Right lobe of liver (tissue), 6 donors: ENCODE measurements at regions not wholly inside any gene's neighbourhood (a gene's known extent, or its start where the extent isn't known, plus 50 kb on each side); places are given as distances from the start of the nearest gene placed in this dataset.

Source experiments
- ATAC-seq, 4 donors: fragments of 200-7000 bp; cut with Tn5 transposase; one replicate each; pipeline ENCODE4 v1.9.1; 2020; ENCODE audit warnings: mild to moderate bottlenecking in 4 of 4, moderate library complexity in 4 of 4
- DNase-seq, 3 donors: peaks; one replicate each; pipeline ENCODE4 v3.0.0-alpha.2; 2020
- H3K27ac ChIP-seq, 3 donors: fragments of 200-600 bp; one replicate each; pipeline ENCODE4 v1.8.0; 2022
- H3K27me3 ChIP-seq, 2 donors: fragments of 200-600 bp; one replicate each; pipeline ENCODE4 v1.8.0; 2022
- H3K36me3 ChIP-seq, 4 donors: fragments of 200-600 bp; sonication (generic) in 1 of 4; one replicate each; pipeline versions ENCODE4 v1.5.1 to v1.8.0; 2017 to 2022; ENCODE audit warnings: control low read depth in 1 of 4
- H3K4me1 ChIP-seq, 4 donors: fragments of 200-600 bp; sonication (generic) in 1 of 4; one replicate each; pipeline versions ENCODE4 v1.5.1 to v1.8.0; 2017 to 2022; ENCODE audit warnings: control low read depth in 1 of 4
- H3K4me3 ChIP-seq, 3 donors: fragments of 200-600 bp; one replicate each; pipeline ENCODE4 v1.8.0; 2022
- H3K9me3 ChIP-seq, 4 donors: fragments of 200-600 bp; sonication (generic) in 1 of 4; one replicate each; pipeline versions ENCODE4 v1.5.1 to v1.8.0; 2017 to 2022; ENCODE audit warnings: control low read depth in 1 of 4
- POLR2A ChIP-seq: fragments of 450-650 bp; IDR thresholded peaks from one replicate; pipeline ENCODE4 v1.6.1; 2017; ENCODE audit warnings: antibody characterized with exemption, mild to moderate bottlenecking
- WGBS: methylation state at CpG from one replicate; pipeline ENCODE4 v1.1.6; 2018; ENCODE audit warnings: low coverage, low lambda C conversion rate; ENCODE audit not compliant: insufficient coverage; ENCODE audit errors: missing lambda C conversion rate; 5-methylcytosine and 5-hydroxymethylcytosine counted together
- intact Hi-C, 2 donors: fragments of 100-400 bp; cut with DNase I; formaldehyde crosslinking; loops; one replicate each; pipeline versions ENCODE4 v1.11.2 to v1.14.1; 2022
- TF ChIP-seq, protein P1 (sequence below), 4 donors: fragments of 200-600 bp in 3 of 4; fragments of 450-650 bp in 1 of 4; IDR thresholded peaks; one replicate each; pipeline versions ENCODE4 v1.5.1 to v1.8.0; 2016 to 2022; ENCODE audit warnings: antibody characterized with exemption in 4 of 4, mild to moderate bottlenecking in 2 of 4
- donor health status: DM: no; HTN: yes; CAD: no.
- donor health status: DM: no; HTN: no; CAD: no.
- donor health status: DM: no; HTN: no; CAD: no.
- donor health status: DM: no; HTN: yes; CAD: no.
- donor health status: DM: no; HTN: yes; CAD: no.

DNA sequence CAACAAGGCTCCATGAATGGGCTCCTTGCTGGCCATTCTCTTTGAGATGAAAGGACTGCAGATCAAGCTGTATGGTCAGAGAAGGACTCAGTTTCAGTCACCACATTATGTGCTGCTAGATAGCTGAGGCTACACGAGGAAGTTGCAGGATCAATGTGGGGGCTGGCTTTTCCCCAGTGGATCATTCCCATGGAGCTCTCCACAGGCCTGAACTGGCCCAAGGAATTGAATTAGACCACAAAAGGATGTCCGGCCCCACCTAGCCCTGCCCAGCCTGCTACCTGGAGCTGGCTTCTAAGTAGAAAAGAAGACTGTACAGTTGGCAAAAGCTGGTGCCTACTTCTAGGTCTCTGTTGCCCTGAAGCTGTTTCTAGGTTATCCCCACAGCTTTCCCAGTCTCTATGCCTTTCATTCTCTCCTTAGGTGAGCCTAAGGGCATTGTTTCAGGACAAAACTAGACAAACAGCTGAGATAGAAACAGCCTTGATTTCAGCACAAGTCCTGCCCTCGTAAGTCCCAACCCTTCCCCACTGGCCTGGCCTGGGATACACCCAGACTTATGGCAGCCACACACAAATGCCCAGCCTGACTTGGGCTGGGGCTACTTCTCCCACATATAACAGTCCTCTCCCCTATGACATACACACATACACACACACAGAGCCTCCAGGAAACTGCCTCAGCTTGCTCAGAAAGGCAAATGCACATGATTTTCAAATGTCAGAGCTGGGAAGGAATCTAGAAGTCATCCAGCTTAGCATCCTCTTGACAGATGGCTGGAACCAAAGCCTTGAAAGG is 129.1 kb upstream of the NCAM1 start:
- Histone ChIP-seq H3K27ac (no peak overlapping the region), H3K4me3 (no peak overlapping the region), H3K9me3 (no peaks in the 10 kb centered on the region), H3K36me3 (no peaks in the 10 kb centered on the region), H3K4me1 (peaks cover 0 to 4% (median 0%) of the 10 kb centered on the region in 4 donors), H3K27me3 (no peaks in the 10 kb centered on the region)
- WGBS, result 75% methylated on average over 2 of the region's 3 CpGs
- no peak for DNase-seq
- intact Hi-C loops, result no loop called here
- ATAC-seq, result no peak
- TF ChIP-seq, protein P1, sequence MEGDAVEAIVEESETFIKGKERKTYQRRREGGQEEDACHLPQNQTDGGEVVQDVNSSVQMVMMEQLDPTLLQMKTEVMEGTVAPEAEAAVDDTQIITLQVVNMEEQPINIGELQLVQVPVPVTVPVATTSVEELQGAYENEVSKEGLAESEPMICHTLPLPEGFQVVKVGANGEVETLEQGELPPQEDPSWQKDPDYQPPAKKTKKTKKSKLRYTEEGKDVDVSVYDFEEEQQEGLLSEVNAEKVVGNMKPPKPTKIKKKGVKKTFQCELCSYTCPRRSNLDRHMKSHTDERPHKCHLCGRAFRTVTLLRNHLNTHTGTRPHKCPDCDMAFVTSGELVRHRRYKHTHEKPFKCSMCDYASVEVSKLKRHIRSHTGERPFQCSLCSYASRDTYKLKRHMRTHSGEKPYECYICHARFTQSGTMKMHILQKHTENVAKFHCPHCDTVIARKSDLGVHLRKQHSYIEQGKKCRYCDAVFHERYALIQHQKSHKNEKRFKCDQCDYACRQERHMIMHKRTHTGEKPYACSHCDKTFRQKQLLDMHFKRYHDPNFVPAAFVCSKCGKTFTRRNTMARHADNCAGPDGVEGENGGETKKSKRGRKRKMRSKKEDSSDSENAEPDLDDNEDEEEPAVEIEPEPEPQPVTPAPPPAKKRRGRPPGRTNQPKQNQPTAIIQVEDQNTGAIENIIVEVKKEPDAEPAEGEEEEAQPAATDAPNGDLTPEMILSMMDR (IDR thresholded peaks at IDR 0.05), result no peak
- TF ChIP-seq POLR2A, result no peak

DNA sequence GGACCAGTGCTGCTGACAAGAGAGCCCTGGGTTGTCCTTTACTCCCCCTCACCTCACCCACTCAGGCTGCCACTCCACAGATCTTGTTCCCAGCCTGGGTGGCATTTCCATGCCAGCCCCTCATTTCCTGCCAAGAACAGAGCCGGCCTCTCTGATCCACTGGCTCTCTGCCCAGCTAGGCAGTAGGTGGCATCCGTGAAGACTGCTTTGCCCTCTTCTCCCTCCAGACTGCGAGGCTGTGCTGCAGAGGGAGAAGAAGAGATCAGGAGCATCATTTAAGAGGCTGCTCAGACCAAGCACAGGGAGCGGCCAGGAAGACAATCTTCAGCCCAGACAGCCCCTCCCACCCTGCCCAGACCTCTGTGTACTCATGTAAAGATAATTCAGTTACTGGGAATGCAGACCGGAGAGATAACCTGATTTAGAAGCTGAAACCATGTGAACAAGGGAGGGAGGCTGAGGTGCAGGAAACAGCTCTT is 126.9 kb upstream of the NCAM1 start:
- H3K4me3 ChIP-seq, result no peak overlapping the region
- ATAC-seq (peak; percentile 37 to 91 (median 66)), DNase-seq (peak; percentile 35 to 75 (median 74))
- peaks cover 0 to 4% (median 0%) of the 10 kb centered on the region in 4 donors for H3K4me1 ChIP-seq
- H3K27me3 ChIP-seq, result no peaks in the 10 kb centered on the region
- intact Hi-C loops, result no loop called here
- TF ChIP-seq, protein P1 (IDR thresholded peaks at IDR 0.05), result no peak
- no peak for TF ChIP-seq POLR2A
- H3K9me3 ChIP-seq, result no peaks in the 10 kb centered on the region
- no peak overlapping the region for H3K27ac ChIP-seq
- 9% methylated on average over 5 of the region's 5 CpGs for WGBS
- no peaks in the 10 kb centered on the region for H3K36me3 ChIP-seq

DNA sequence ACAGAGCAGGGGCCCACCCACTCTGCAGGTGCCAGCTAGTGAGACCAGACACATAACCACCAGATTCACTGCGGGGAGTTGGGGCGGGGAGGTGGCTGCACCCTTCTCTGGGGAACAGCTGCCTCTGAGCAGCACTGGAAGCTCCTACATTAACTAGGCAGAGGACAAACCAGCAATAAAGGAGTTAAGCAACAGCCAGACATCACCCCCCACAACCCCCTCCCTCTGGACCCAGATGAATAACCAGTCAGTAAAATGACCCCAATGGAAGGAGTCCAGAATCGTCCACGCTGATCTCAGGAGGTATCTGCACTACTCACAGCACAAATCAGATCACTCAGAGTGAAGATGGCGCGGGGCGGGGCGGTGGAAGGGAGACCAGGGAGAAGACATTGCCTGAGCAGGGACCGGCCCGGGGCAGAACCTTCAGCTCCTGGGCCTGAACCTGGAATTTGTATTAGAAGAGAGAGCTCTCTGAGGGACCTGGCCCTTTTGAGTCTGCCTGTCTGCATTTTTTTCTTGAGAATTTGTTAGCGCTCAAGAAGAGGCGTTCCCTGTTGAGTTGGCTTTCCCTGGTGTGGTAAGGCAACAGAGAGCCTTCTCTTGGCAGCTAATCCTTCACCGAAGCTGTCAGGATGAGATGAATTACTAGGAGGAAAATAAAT is 125.5 kb upstream of the NCAM1 start:
- Histone ChIP-seq H3K9me3 (no peaks in the 10 kb centered on the region), H3K4me3 (no peak overlapping the region), H3K27ac (no peak overlapping the region), H3K27me3 (no peaks in the 10 kb centered on the region), H3K4me1 (peaks cover 0 to 4% (median 0%) of the 10 kb centered on the region in 4 donors), H3K36me3 (no peaks in the 10 kb centered on the region)
- TF ChIP-seq POLR2A, result no peak
- TF ChIP-seq, protein P1 (IDR thresholded peaks at IDR 0.05), result no peak
- DNase-seq (no peak), ATAC-seq (no peak)
- intact Hi-C loops, result no loop called here
- 48% methylated on average over 6 of the region's 13 CpGs for WGBS

DNA sequence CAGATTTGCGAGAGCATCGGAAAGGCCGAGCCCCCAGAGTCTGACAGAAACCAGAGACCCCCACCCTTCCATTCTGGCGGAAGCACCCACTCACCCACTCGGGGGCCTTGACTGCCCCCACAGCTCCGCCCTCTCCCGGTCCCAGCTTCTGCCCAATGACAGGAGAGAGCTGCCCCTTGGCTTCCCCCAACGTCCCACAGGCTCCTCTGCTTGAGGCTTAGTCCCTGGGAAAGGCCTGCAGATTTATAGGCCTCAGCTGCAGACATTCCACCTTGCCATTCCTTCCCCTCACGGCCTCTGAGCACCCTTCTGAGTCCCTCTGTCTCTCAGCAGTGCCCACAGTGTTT is 125.0 kb upstream of the NCAM1 start:
- WGBS, result 62% methylated on average over 4 of the region's 9 CpGs
- Histone ChIP-seq H3K9me3 (no peaks in the 10 kb centered on the region), H3K4me1 (peaks cover 0 to 4% (median 0%) of the 10 kb centered on the region in 4 donors), H3K4me3 (no peak overlapping the region), H3K27me3 (no peaks in the 10 kb centered on the region), H3K27ac (no peak overlapping the region), H3K36me3 (no peaks in the 10 kb centered on the region)
- ATAC-seq (no peak), DNase-seq (no peak)
- intact Hi-C loops, result no loop called here
- no peak for TF ChIP-seq POLR2A
- TF ChIP-seq, protein P1 (IDR thresholded peaks at IDR 0.05), result no peak
